GM23338 (cell line): ENCODE measurements at regions not wholly inside any gene's neighbourhood (a gene's known extent, or its start where the extent isn't known, plus 50 kb on each side); places are given as distances from the start of the nearest gene placed in this dataset.

Experiments used
- ATAC-seq: fragments of 200-7000 bp; cut with Tn5 transposase; 3 replicates; pipeline ENCODE4 v1.9.1; 2020
- DNase-seq: peaks from one replicate; pipeline ENCODE4 v3.0.0-alpha.2; 2015; ENCODE audit warnings: low spot score
- H2AFZ ChIP-seq: fragments of 200-600 bp; sonication (generic); 2 replicates; pipeline ENCODE4 v1.8.0; 2016; ENCODE audit warnings: antibody characterized with exemption, mild to moderate bottlenecking, moderate library complexity
- H3F3A ChIP-seq: fragments of 200-600 bp; sonication (generic); replicated peaks from 2 replicates; pipeline ENCODE4 v1.8.0; 2017; ENCODE audit warnings: antibody characterized with exemption, mixed run types, low read depth
- H3K27ac ChIP-seq: fragments of 200-600 bp; sonication (generic); 2 replicates; pipeline ENCODE4 v1.6.1; 2016; ENCODE audit warnings: low read depth
- H3K27me3 ChIP-seq: fragments of 200-600 bp; sonication (generic); 2 replicates; pipeline ENCODE4 v1.8.0; 2016; ENCODE audit warnings: mild to moderate bottlenecking, mixed run types, moderate library complexity; ENCODE audit not compliant: insufficient read depth
- H3K36me3 ChIP-seq: fragments of 200-600 bp; sonication (generic); 2 replicates; pipeline ENCODE4 v1.8.0; 2016; ENCODE audit warnings: mild to moderate bottlenecking; ENCODE audit not compliant: insufficient read depth
- H3K4me1 ChIP-seq: fragments of 200-600 bp; sonication (generic); 2 replicates; pipeline ENCODE4 v1.8.0; 2016; ENCODE audit warnings: mild to moderate bottlenecking, moderate library complexity; ENCODE audit not compliant: insufficient read depth
- H3K4me2 ChIP-seq: fragments of 200-600 bp; sonication (generic); 2 replicates; pipeline ENCODE4 v1.7.1; 2017; ENCODE audit warnings: mixed run types
- H3K4me3 ChIP-seq: fragments of 200-600 bp; sonication (generic); 2 replicates; pipeline ENCODE4 v1.6.1; 2016; ENCODE audit warnings: mixed run types
- H3K79me2 ChIP-seq: fragments of 200-600 bp; sonication (generic); replicated peaks from 2 replicates; pipeline ENCODE4 v1.8.0; 2017; ENCODE audit warnings: mild to moderate bottlenecking; ENCODE audit not compliant: insufficient read depth
- H3K9me2 ChIP-seq: fragments of 200-600 bp; sonication (generic); 2 replicates; pipeline ENCODE4 v1.8.0; 2017; ENCODE audit not compliant: insufficient read depth
- H4K20me1 ChIP-seq: fragments of 200-600 bp; sonication (generic); replicated peaks from 2 replicates; pipeline ENCODE4 v1.8.0; 2017; ENCODE audit warnings: mild to moderate bottlenecking; ENCODE audit not compliant: insufficient read depth
- H3K27ac Mint-ChIP-seq: 2 replicates; pipeline ENCODE4 v1.8.0; 2020; ENCODE audit warnings: inconsistent platforms, mild to moderate bottlenecking, moderate library complexity, mixed read lengths
- H3K27me3 Mint-ChIP-seq: 3 replicates; pipeline ENCODE4 v1.8.0; 2022; ENCODE audit warnings: low read depth, mild to moderate bottlenecking, moderate library complexity, mixed read lengths, inconsistent platforms; ENCODE audit not compliant: insufficient read depth, poor library complexity
- H3K36me3 Mint-ChIP-seq: 3 replicates; pipeline ENCODE4 v1.8.0; 2021; ENCODE audit warnings: low read depth, mild to moderate bottlenecking, inconsistent platforms, moderate library complexity, mixed read lengths
- H3K4me1 Mint-ChIP-seq: 3 replicates; pipeline ENCODE4 v1.8.0; 2020; ENCODE audit warnings: mild to moderate bottlenecking, inconsistent platforms, mixed read lengths
- H3K4me3 Mint-ChIP-seq: 3 replicates; pipeline ENCODE4 v1.8.0; 2021; ENCODE audit warnings: moderate library complexity, mild to moderate bottlenecking, inconsistent platforms, mixed read lengths
- H3K9me3 Mint-ChIP-seq: 3 replicates; pipeline ENCODE4 v1.8.0; 2020; ENCODE audit warnings: moderate library complexity, mild to moderate bottlenecking, inconsistent platforms, mixed read lengths
- CREB1 ChIP-seq: fragments of 250-450 bp; sonication (Bioruptor Pico); IDR thresholded peaks from 2 replicates; pipeline ENCODE4 v1.5.0; 2020; ENCODE audit warnings: low read depth, mild to moderate bottlenecking, moderate library complexity
- EZH2phosphoT487 ChIP-seq: fragments of 200-600 bp; sonication (generic); IDR thresholded peaks from one replicate; pipeline ENCODE4 v1.8.1; 2018; ENCODE audit warnings: antibody characterized with exemption; ENCODE audit not compliant: unreplicated experiment
- JUNB ChIP-seq: IDR thresholded peaks from one replicate; pipeline ENCODE4 v1.6.1; 2016; ENCODE audit warnings: antibody characterized with exemption; ENCODE audit not compliant: unreplicated experiment
- NANOG ChIP-seq: IDR thresholded peaks from 2 replicates; pipeline ENCODE4 v1.6.1; 2016; ENCODE audit warnings: antibody characterized with exemption, borderline replicate concordance
- REST ChIP-seq: IDR thresholded peaks from one replicate; pipeline ENCODE4 v1.6.1; 2018; ENCODE audit warnings: antibody characterized with exemption; ENCODE audit not compliant: unreplicated experiment
- ZNF114 ChIP-seq: fragments of 250-450 bp; sonication (Bioruptor Pico); IDR thresholded peaks from 2 replicates; pipeline ENCODE4 v1.5.0; 2020; ENCODE audit warnings: mild to moderate bottlenecking, moderate library complexity
- ZNF331 ChIP-seq: fragments of 250-450 bp; sonication (Bioruptor Pico); IDR thresholded peaks from 2 replicates; pipeline ENCODE4 v1.5.0; 2020; ENCODE audit warnings: low read depth, mild to moderate bottlenecking, moderate library complexity
- TF ChIP-seq, protein P1 (sequence below), 2 experiments: fragments of 200-600 bp in 1 of 2; sonication (generic) in 1 of 2; conservative IDR thresholded peaks; 2 replicates each; pipeline versions ENCODE4 v1.5.1 to v1.6.1; 2016 to 2017; ENCODE audit warnings: antibody characterized with exemption in 2 of 2, low read depth in 2 of 2, mild to moderate bottlenecking in 2 of 2, moderate library complexity in 1 of 2
- TF ChIP-seq, protein P2 (sequence below): fragments of 250-450 bp; sonication (Bioruptor Pico); IDR thresholded peaks from 2 replicates; pipeline ENCODE4 v1.5.0; 2020; ENCODE audit warnings: mild to moderate bottlenecking, moderate library complexity

GRCh38 chr2:19688059-19688458 is 213.7 kb downstream of the TTC32 start (continued):
- no peak for TF ChIP-seq REST
- no peak for TF ChIP-seq NANOG
- TF ChIP-seq JUNB: no peak
- no peak for TF ChIP-seq EZH2phosphoT487

- TF ChIP-seq JUNB: no peak
- TF ChIP-seq, protein P1, sequence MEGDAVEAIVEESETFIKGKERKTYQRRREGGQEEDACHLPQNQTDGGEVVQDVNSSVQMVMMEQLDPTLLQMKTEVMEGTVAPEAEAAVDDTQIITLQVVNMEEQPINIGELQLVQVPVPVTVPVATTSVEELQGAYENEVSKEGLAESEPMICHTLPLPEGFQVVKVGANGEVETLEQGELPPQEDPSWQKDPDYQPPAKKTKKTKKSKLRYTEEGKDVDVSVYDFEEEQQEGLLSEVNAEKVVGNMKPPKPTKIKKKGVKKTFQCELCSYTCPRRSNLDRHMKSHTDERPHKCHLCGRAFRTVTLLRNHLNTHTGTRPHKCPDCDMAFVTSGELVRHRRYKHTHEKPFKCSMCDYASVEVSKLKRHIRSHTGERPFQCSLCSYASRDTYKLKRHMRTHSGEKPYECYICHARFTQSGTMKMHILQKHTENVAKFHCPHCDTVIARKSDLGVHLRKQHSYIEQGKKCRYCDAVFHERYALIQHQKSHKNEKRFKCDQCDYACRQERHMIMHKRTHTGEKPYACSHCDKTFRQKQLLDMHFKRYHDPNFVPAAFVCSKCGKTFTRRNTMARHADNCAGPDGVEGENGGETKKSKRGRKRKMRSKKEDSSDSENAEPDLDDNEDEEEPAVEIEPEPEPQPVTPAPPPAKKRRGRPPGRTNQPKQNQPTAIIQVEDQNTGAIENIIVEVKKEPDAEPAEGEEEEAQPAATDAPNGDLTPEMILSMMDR (conservative IDR thresholded peaks at IDR 0.05; ENCODE audit: low read depth in 2 of 2): peak in 1 of 2 experiments; percentile 17; a peak in 2 of 4 replicates
Observed at GRCh38 chr2:19687017-19687659, 214.6 kb downstream of the TTC32 start.

GRCh38 chr2:19686439-19686838 is 215.3 kb downstream of the TTC32 start:
- DNase-seq (no peak), ATAC-seq (no peak)
- H3K27ac Mint-ChIP-seq: no peak overlapping the region
- Histone ChIP-seq H3K27ac (no peak overlapping the region), H3K4me2 (no peak overlapping the region), H3K27me3 (no peaks in the 10 kb centered on the region), H4K20me1 (no peaks in the 10 kb centered on the region), H3F3A (no peaks in the 10 kb centered on the region), H3K79me2 (no peaks in the 10 kb centered on the region), H2AFZ (no peak overlapping the region), H3K36me3 (no peaks in the 10 kb centered on the region), H3K4me1 (no peaks in the 10 kb centered on the region), H3K9me2 (0 out of 2 replicates have a peak, but pooled peaks cover 8% of the 10 kb centered on the region), H3K4me3 (no peak overlapping the region)
- no peaks in the 10 kb centered on the region for H3K36me3 Mint-ChIP-seq
- H3K4me3 Mint-ChIP-seq: no peak overlapping the region
- peaks cover 4% of the 10 kb centered on the region for H3K27me3 Mint-ChIP-seq
- H3K9me3 Mint-ChIP-seq: no peaks in the 10 kb centered on the region
- H3K4me1 Mint-ChIP-seq: no peaks in the 10 kb centered on the region
- TF ChIP-seq CREB1: no peak
- TF ChIP-seq, protein P2, sequence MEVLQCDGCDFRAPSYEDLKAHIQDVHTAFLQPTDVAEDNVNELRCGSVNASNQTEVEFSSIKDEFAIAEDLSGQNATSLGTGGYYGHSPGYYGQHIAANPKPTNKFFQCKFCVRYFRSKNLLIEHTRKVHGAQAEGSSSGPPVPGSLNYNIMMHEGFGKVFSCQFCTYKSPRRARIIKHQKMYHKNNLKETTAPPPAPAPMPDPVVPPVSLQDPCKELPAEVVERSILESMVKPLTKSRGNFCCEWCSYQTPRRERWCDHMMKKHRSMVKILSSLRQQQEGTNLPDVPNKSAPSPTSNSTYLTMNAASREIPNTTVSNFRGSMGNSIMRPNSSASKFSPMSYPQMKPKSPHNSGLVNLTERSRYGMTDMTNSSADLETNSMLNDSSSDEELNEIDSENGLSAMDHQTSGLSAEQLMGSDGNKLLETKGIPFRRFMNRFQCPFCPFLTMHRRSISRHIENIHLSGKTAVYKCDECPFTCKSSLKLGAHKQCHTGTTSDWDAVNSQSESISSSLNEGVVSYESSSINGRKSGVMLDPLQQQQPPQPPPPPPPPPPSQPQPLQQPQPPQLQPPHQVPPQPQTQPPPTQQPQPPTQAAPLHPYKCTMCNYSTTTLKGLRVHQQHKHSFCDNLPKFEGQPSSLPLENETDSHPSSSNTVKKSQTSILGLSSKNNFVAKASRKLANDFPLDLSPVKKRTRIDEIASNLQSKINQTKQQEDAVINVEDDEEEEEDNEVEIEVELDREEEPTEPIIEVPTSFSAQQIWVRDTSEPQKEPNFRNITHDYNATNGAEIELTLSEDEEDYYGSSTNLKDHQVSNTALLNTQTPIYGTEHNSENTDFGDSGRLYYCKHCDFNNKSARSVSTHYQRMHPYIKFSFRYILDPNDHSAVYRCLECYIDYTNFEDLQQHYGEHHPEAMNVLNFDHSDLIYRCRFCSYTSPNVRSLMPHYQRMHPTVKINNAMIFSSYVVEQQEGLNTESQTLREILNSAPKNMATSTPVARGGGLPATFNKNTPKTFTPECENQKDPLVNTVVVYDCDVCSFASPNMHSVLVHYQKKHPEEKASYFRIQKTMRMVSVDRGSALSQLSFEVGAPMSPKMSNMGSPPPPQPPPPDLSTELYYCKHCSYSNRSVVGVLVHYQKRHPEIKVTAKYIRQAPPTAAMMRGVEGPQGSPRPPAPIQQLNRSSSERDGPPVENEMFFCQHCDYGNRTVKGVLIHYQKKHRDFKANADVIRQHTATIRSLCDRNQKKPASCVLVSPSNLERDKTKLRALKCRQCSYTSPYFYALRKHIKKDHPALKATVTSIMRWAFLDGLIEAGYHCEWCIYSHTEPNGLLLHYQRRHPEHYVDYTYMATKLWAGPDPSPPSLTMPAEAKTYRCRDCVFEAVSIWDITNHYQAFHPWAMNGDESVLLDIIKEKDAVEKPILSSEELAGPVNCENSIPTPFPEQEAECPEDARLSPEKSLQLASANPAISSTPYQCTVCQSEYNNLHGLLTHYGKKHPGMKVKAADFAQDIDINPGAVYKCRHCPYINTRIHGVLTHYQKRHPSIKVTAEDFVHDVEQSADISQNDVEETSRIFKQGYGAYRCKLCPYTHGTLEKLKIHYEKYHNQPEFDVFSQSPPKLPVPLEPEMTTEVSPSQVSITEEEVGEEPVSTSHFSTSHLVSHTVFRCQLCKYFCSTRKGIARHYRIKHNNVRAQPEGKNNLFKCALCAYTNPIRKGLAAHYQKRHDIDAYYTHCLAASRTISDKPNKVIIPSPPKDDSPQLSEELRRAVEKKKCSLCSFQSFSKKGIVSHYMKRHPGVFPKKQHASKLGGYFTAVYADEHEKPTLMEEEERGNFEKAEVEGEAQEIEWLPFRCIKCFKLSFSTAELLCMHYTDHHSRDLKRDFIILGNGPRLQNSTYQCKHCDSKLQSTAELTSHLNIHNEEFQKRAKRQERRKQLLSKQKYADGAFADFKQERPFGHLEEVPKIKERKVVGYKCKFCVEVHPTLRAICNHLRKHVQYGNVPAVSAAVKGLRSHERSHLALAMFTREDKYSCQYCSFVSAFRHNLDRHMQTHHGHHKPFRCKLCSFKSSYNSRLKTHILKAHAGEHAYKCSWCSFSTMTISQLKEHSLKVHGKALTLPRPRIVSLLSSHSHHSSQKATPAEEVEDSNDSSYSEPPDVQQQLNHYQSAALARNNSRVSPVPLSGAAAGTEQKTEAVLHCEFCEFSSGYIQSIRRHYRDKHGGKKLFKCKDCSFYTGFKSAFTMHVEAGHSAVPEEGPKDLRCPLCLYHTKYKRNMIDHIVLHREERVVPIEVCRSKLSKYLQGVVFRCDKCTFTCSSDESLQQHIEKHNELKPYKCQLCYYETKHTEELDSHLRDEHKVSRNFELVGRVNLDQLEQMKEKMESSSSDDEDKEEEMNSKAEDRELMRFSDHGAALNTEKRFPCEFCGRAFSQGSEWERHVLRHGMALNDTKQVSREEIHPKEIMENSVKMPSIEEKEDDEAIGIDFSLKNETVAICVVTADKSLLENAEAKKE: no peak
- no peak for TF ChIP-seq ZNF114 (CRISPR knock-in tag)
- no peak for TF ChIP-seq ZNF331

More at GRCh38 chr2:19687017-19687659, 214.6 kb downstream of the TTC32 start:
- Histone ChIP-seq H3K4me2 (no peak overlapping the region), H3K36me3 (no peaks in the 10 kb centered on the region), H3K4me3 (no peak overlapping the region), H3K27ac (no peak overlapping the region), H4K20me1 (no peaks in the 10 kb centered on the region), H2AFZ (no peak overlapping the region), H3K79me2 (no peaks in the 10 kb centered on the region), H3K9me2 (0 out of 2 replicates have a peak, but pooled peaks cover 5% of the 10 kb centered on the region), H3K27me3 (no peaks in the 10 kb centered on the region), H3F3A (no peaks in the 10 kb centered on the region), H3K4me1 (no peaks in the 10 kb centered on the region)
- H3K4me1 Mint-ChIP-seq: no peaks in the 10 kb centered on the region
- no peak for ATAC-seq
- no peaks in the 10 kb centered on the region for H3K9me3 Mint-ChIP-seq
- no peak overlapping the region for H3K4me3 Mint-ChIP-seq
- no peak overlapping the region for H3K27ac Mint-ChIP-seq
- DNase-seq: no peak
- peaks cover 4% of the 10 kb centered on the region for H3K27me3 Mint-ChIP-seq
- no peaks in the 10 kb centered on the region for H3K36me3 Mint-ChIP-seq
